Parathyroid adenoma (tissue), 2 donors: ENCODE measurements at regions not wholly inside any gene's neighbourhood (a gene's known extent, or its start where the extent isn't known, plus 50 kb on each side); places are given as distances from the start of the nearest gene placed in this dataset.

Experiments
- H2AFZ ChIP-seq: fragments of 300-600 bp; sonication (generic); one replicate; pipeline ENCODE4 v1.7.0; 2017; ENCODE audit warnings: antibody characterized with exemption, mild to moderate bottlenecking
- H3K27ac ChIP-seq: fragments of 300-600 bp; sonication (generic); one replicate; pipeline ENCODE4 v1.7.0; 2017
- H3K27me3 ChIP-seq: fragments of 300-600 bp; sonication (generic); one replicate; pipeline ENCODE4 v1.7.0; 2017; ENCODE audit warnings: low read length; ENCODE audit not compliant: control insufficient read depth, insufficient read depth
- H3K36me3 ChIP-seq: fragments of 300-600 bp; sonication (generic); one replicate; pipeline ENCODE4 v1.7.0; 2017; ENCODE audit warnings: low read length; ENCODE audit not compliant: control insufficient read depth, insufficient read depth
- H3K4me1 ChIP-seq: fragments of 300-600 bp; sonication (generic); one replicate; pipeline ENCODE4 v1.7.0; 2017; ENCODE audit warnings: control low read depth
- H3K4me2 ChIP-seq: fragments of 300-600 bp; sonication (generic); one replicate; pipeline ENCODE4 v1.7.0; 2017; ENCODE audit warnings: low read length
- H3K4me3 ChIP-seq: fragments of 300-600 bp; sonication (generic); one replicate; pipeline ENCODE4 v1.7.0; 2017; ENCODE audit warnings: low read depth, low read length
- H3K79me2 ChIP-seq: fragments of 300-600 bp; sonication (generic); one replicate; pipeline ENCODE4 v1.7.0; 2017; ENCODE audit warnings: control low read depth
- H3K9ac ChIP-seq: fragments of 300-600 bp; sonication (generic); one replicate; pipeline ENCODE4 v1.7.0; 2017; ENCODE audit warnings: mild to moderate bottlenecking
- H3K9me3 ChIP-seq: fragments of 300-600 bp; sonication (generic); one replicate; pipeline ENCODE4 v1.7.0; 2017; ENCODE audit warnings: low read length; ENCODE audit not compliant: control insufficient read depth
- TF ChIP-seq, protein P1 (sequence below): fragments of 300-600 bp; sonication (generic); IDR thresholded peaks from one replicate; pipeline ENCODE4 v1.7.0; 2017; ENCODE audit warnings: antibody characterized with exemption, mild to moderate bottlenecking
- donor health status: primary hyperparathyroidism.

DNA sequence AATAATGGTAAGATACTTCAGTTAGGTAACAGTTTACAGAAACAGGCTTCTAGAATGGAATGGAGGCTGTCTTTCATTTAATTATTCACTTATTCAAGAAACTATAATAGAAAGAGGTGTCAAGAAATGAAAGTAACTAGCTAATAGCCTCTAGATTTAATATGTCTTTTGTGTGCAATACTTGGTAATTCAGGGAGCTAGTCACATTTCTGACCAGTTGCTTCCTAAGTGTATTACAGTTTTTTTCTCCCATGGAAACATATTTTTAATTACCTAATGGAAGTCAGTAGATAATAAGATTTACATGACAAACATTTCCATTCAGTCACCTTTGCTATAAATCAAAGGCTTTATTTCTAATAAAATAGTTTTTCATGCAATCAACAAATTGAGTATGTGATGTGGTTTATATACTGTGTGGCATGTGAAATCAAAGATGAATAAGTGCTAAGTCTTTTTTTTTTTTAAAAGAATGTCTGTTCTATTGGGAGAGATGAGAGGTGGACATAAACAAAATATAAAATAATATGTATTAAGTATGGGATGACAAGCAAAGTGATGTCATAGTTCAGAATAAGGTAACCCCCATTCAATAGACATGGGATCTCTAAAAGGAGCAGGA, 985.7 kb downstream of the SQOR start:
- TF ChIP-seq, protein P1, sequence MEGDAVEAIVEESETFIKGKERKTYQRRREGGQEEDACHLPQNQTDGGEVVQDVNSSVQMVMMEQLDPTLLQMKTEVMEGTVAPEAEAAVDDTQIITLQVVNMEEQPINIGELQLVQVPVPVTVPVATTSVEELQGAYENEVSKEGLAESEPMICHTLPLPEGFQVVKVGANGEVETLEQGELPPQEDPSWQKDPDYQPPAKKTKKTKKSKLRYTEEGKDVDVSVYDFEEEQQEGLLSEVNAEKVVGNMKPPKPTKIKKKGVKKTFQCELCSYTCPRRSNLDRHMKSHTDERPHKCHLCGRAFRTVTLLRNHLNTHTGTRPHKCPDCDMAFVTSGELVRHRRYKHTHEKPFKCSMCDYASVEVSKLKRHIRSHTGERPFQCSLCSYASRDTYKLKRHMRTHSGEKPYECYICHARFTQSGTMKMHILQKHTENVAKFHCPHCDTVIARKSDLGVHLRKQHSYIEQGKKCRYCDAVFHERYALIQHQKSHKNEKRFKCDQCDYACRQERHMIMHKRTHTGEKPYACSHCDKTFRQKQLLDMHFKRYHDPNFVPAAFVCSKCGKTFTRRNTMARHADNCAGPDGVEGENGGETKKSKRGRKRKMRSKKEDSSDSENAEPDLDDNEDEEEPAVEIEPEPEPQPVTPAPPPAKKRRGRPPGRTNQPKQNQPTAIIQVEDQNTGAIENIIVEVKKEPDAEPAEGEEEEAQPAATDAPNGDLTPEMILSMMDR: no peak

GRCh38 chr15:46622851-46623250, 988.0 kb downstream of the SQOR start:
- Histone ChIP-seq H3K4me2 (no peak overlapping the region), H3K4me1 (no peaks in the 10 kb centered on the region), H2AFZ (no peak overlapping the region), H3K79me2 (no peaks in the 10 kb centered on the region), H3K4me3 (no peak overlapping the region), H3K27me3 (no peaks in the 10 kb centered on the region), H3K9ac (no peak overlapping the region), H3K27ac (no peak overlapping the region), H3K36me3 (no peaks in the 10 kb centered on the region), H3K9me3 (no peaks in the 10 kb centered on the region)
- TF ChIP-seq, protein P1: no peak

More for the DNA sequence above, 985.7 kb downstream of the SQOR start:
- no peak overlapping the region for H2AFZ ChIP-seq
- no peaks in the 10 kb centered on the region for H3K36me3 ChIP-seq
- H3K4me3 ChIP-seq: no peak overlapping the region
- no peaks in the 10 kb centered on the region for H3K27me3 ChIP-seq
- no peaks in the 10 kb centered on the region for H3K79me2 ChIP-seq
- H3K9ac ChIP-seq: no peak overlapping the region
- H3K27ac ChIP-seq: no peak overlapping the region
- H3K4me2 ChIP-seq: no peak overlapping the region
- H3K4me1 ChIP-seq: no peaks in the 10 kb centered on the region
- no peaks in the 10 kb centered on the region for H3K9me3 ChIP-seq

- H3K36me3 ChIP-seq: no peaks in the 10 kb centered on the region
These were observed 1001.4 kb downstream of the SQOR start for GRCh38 chr15:46636206-46636605.

GRCh38 chr15:46644501-46645481, 1010.0 kb downstream of the SQOR start:
- Histone ChIP-seq H3K27me3 (no peaks in the 10 kb centered on the region), H3K4me3 (no peak overlapping the region), H3K79me2 (no peaks in the 10 kb centered on the region), H3K9ac (no peak overlapping the region), H2AFZ (no peak overlapping the region), H3K4me1 (no peaks in the 10 kb centered on the region), H3K9me3 (no peaks in the 10 kb centered on the region), H3K27ac (no peak overlapping the region), H3K36me3 (no peaks in the 10 kb centered on the region), H3K4me2 (peak overlapping the region; percentile 35)
- TF ChIP-seq, protein P1: no peak

More at GRCh38 chr15:46636206-46636605, 1001.4 kb downstream of the SQOR start:
- H3K4me1 ChIP-seq: no peaks in the 10 kb centered on the region
- H3K4me3 ChIP-seq: no peak overlapping the region
- H3K27ac ChIP-seq: no peak overlapping the region
- H2AFZ ChIP-seq: no peak overlapping the region
- no peak overlapping the region for H3K9ac ChIP-seq
- H3K4me2 ChIP-seq: no peak overlapping the region
- no peaks in the 10 kb centered on the region for H3K9me3 ChIP-seq
- no peaks in the 10 kb centered on the region for H3K27me3 ChIP-seq
- no peaks in the 10 kb centered on the region for H3K79me2 ChIP-seq
- TF ChIP-seq, protein P1: no peak
